HG03025 (cell line): ENCODE measurements at regions not wholly inside any gene's neighbourhood (a gene's known extent, or its start where the extent isn't known, plus 50 kb on each side); places are given as distances from the start of the nearest gene placed in this dataset.
A peak's percentile ranks its signal among the peaks of the same experiment; 100 is the strongest.
"Not testable (repeated sequence)": the region's sequence is repeated elsewhere in the genome, so short reads cannot be mapped to it uniquely, and the experiment has no call there.

Source experiments
- ATAC-seq: cut with Tn5 transposase; IDR thresholded peaks from one replicate; pipeline ENCODE4 v1.9.1; 2021; ENCODE audit warnings: mild to moderate bottlenecking, moderate library complexity; ENCODE audit not compliant: unreplicated experiment, low FRiP score

DNA sequence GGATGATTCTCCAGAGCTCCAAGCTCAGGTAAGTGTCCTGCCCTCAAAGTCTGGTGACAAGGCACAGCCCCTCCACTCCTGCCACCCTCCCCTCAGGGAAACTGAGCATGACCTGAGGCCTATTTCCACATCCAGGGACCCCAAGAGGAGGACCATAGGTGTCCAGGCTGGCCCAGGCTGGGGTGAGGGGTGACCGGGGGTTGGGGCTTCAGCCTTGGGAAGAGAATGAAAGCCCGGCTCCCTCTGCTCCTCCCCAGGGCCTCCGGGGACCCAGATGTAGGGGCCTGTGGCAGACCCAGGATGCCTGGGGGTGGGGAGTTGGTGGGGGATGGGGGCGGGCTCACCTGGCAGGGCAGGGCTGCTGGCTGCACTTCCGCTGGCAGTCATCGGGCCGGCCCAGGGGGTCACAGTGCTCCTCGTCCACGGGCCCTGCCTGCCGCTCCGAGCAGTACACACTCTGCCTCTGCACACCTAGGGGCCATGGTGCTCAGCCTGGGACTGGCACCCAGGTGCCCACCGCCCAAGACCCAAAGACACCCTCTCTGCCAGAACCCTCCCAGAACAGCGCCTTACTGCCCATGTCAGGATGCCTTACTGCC is 116.5 kb upstream of the AKAP13 start:
- not testable (repeated sequence) for ATAC-seq

DNA sequence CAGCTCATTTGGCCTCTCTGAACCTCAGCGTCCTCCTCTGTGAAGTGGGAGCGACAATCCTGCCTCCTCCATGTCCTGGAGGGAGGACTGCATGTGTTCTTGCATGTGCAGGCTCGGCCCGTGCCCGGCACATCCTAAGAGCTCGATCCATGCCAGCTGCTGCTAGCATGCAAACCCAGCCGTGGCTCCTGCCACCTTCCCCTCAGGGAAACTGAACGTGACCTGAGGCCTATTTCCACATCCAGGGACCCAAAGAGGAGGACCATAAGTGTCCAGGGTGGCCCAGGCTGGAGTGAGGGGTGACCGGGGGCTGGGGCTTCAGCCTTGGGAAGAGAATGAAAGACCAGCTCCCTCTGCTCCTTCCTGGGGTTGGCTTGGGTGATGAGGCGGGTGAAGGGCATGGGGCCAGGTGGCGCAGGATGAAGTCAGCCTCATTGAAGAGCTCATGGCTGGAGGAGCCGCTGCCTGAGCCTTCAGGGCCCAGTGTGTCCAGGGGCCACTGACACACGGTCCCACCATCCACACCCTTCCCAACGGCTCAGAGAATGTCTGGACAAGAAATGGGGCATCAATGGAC is 115.7 kb upstream of the AKAP13 start:
- not testable (repeated sequence) for ATAC-seq

DNA sequence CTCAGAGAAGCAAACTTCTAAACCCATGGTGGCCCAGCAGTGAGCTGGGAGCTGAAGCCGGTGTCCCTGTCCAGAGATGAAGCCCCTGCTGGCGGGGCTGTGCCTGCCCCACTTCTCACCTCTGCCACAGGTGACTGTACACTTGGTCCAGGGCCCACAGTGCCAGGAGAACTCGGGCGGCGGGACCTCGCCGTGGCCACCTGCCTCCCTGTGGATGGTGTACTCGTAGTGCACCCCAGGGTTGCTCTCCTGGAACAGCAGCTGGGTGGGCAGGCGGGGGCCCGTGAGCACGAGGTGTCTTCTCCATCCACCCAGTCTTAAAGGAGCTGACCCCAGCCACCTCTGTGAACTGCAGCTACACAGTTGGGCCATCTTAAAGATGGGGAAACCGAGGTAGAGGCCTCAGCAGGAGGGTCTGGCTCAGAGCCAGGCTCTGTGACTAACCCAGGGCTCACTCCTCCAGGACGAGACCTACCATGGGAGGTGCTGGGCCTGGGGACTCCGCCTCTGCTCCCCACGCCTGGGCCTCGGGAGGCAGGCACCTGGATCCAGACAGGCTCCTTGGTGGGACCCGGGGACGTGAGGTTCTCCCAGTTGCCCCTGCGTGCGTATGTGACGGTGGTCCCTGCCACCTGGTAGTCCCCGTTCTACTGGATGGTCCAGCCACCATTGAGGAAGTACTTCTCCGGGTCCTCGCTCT is 113.1 kb upstream of the AKAP13 start:
- not testable (repeated sequence) for ATAC-seq

DNA sequence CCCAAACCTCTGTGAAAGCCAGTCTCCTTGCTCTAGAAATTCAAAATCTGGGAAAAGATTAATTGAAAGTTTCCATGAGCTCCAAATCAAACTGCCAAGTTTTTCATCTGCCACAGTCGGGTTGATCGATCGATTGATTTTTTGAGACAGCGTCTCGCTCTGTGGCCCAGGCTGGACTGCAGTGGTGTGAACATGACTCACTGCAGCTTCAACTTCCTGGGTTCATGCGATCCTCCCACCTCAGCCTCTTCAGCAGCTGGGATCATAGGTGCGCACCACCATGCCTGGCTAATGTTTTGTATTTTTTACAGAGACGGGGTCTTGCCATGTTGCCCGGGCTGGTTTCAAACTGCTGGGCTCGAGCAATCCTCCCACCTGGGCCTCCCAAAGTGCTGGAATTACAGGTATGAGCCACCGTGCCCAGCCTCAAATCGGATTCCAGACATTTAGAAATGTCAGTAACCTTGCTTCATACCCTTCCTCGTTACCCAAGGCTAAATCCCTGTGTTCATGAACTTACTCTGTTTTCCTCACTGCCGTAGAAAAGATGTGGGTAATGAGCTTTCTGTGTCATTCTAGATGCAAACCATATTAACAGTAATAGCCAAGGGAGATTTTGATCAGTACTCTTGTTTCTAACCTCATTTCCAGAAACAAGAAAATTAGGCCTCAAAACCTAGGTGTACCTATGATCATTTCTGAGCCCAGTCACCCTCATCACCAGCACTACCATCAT is 105.9 kb upstream of the AKAP13 start:
- ATAC-seq: no peak

DNA sequence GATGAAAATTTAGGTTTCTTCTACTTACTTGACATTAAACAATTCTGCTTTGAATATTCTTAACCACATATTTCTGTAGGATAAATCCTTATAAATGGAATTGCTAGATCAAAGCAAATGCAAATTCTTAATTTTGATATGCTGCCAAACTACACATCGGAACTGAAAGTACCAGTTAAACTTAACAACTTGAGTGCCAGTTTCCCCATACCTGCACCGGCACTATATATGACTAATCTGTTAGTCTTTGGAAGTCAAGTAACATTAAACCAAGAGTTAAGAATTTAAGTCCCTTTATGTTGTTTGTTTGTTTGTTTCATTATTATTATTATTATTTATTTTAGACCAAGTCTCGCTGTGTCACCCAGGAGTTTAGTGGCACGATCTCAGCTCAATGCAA is 103.9 kb upstream of the AKAP13 start:
- ATAC-seq: no peak

DNA sequence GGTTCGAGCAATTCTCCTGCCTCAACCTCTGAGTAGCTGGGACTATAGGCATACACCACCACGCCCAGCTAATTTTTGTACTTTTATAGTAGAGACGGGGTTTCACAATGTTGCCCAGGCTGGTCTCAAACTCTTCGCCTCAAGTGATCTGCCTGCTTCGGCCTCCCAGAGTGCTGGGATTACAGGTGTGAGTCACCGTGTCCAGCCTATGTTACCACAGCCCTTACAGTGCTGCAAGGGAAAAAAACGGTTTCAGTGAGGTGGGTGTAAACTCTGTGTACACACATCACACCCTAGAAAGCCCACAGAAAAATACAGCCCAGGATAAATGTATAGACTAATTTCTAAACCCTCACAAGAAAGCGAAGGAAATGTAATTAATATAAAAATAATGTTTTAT is 103.5 kb upstream of the AKAP13 start:
- no peak for ATAC-seq

DNA sequence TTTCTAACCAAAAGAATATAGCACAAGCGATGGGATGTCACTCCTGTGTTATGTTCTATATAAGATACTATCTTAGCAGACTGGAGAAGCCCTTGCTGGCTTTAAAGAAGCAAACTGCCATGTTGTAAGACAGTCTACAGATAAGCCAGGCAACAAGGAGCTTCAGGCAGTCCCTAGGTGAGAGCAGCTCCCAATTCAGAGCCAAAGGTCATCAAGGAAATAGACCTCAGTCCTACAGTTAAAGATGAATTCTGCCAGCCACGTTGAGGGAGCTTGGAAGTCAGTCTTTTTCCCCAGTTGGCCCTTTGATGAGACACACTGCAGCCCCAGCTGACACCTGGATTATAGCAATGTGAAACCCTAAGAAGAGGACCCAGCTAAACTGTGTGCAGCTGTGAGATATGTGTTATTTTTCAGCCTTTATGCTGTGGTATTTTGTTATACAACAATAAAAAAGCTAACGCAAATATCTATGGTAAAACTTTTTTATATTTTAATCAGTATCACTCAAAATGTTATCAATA is 102.5 kb upstream of the AKAP13 start:
- ATAC-seq: no peak

DNA sequence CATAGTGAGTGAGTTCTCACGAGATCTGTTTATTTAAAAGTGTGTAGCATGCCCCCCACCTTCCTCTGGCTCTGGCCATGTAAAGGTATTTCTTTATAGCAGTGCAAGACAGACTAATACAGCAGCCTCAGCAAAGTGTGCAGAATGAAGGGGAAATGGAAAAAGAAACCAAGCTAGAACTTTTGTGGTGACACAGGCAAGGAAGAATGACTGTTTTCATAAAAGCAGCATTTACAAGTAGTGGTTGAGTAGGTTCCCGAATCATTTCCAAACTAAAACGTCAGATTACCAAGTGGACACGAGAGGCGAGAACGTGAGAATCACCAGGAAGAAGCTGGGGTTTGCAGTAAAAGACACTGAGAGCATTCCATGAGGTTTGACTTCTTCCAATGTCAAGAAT is 100.2 kb upstream of the AKAP13 start:
- no peak for ATAC-seq

DNA sequence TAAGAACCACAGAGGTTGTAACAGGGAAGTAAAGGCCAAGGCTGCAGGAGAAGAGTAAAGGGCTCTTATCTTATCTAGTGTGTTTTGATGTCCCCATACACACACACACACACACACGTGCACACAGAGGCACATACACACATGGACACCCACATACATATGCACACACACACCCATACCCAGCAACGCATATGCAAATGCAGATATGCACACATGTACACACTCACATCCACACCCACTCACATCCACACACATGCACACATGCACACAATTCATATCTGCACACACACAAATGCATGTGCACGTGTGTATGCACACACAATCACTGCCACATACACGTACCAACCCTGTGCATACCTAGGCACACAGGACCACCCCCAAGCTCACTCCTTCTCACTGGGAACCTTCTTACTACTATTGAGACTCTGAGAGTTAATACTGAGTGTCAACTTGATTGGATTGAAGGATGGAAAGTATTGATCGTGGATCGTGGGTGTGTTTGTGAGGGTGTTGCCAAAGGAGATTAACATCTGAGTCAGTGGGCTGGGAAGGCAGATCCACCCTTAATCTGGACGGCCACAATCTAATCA is 99.0 kb upstream of the AKAP13 start:
- ATAC-seq: no peak

DNA sequence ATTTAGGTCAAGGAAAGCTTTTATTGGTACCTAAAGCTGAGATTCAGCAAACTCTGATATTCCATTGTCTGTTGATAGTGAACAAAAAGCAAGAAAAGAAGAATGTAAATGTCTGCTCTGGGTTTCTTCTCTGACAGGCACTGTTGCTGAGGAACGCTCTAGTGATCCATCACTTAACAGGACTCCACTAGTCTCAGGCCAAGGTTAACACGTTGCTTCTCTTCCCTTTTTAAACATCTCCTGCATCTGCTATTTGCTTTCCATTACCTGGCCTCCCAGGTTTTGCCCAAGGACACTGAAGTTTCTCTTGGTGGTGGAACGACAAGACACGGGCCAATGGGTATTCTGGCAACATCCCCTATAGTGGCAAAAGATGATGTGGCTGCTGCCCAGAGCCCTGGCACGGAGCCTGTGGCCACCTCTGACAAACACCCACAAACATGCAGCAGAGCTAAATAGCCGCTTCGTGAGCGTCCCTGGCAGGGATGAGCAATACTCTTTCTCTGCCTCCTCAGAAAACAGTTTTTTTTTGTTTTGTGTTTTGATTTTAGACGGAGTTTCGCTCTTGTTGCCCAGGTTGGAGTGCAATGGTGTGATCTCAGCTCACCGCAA is 97.8 kb upstream of the AKAP13 start:
- no peak for ATAC-seq

DNA sequence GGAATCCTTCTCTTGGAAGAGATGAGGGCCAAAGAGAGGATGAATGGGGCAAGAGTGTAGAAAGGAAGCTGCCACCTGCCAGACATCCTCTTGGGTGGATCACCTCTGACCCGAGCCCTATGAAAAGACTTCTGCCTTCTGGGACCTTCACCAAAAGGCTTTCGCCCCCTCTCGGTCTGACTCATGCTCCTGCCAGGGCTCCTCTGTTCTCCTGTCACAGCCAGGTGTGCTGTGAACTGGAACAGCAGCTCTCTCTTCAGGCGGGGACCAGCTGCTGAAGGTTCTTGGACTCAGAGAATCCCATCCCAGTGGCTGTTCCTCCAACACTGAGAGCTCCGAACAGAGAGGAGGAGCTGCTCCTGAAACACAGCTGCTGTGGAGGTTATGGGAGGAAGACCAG is 96.6 kb upstream of the AKAP13 start:
- ATAC-seq: peak; percentile 51

DNA sequence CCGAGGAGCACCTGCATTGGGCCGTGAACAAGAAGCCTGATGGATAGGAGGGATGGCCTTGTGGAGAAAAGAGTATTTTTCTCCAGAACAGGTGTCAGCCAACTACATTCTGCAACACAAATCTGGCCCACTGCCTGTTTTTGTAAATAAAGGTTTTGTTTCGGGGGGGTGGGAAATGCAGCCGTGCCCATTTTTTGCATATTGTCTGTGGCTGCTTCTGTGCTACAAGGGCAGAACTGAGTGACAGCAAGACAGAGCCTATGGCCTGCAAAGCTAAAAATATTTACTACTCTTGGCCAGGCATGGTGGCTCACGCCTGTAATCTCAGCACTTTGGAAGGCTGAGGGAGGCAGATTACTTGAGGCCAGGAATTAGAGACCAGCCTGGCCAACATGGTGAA is 95.9 kb upstream of the AKAP13 start:
- ATAC-seq: peak; percentile 60

DNA sequence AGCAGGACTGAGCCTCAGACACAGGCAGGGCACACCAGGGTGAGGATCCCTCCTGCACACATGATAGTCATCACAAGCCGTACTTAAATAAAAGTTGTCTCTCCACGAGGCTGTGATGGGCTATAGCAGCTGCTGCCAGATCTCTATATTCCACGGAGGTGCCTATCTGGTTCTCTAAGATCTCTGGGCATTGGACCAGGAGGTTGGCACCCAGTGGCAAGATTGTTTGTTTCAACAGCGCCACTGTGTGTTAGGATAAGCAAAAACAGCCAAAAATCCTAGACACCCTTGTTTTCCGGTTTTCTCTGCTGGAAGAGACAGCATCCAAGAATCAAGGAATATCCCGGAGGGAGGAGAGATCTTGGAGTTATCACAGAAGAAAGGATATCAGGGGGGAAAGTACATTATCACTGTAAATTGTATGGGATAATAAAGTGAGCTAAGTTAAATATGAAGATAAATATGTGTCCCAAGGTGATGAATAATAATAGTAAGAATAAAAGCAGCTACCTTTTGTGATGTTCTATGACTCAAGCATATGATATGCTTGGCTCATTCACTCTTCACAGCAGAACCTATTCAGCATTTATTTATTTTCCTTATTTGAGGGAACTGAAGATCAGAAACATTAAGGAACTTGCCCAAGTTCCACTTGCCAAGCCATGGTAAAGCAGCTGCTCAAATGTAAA is 90.6 kb upstream of the AKAP13 start:
- no peak for ATAC-seq

DNA sequence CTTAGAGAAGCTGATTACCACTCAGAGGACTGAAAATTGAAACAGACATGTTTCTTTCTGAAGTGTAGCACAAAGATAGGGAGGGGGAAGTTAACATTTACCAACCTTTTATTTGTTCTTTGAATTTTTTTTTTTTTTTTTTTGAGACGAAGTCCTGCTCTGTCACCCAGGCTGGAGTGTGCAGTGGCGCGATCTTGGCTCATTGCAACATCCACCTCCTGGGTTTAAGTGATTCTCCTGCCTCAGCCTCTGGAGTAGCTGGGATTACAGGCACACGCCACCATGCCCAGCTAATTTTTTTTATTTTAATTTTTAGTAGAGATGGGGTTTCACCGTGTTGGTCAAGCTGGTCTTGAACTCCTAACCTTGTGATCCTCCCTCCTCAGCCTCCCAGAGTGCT is 87.8 kb upstream of the AKAP13 start:
- ATAC-seq: not testable (repeated sequence)

DNA sequence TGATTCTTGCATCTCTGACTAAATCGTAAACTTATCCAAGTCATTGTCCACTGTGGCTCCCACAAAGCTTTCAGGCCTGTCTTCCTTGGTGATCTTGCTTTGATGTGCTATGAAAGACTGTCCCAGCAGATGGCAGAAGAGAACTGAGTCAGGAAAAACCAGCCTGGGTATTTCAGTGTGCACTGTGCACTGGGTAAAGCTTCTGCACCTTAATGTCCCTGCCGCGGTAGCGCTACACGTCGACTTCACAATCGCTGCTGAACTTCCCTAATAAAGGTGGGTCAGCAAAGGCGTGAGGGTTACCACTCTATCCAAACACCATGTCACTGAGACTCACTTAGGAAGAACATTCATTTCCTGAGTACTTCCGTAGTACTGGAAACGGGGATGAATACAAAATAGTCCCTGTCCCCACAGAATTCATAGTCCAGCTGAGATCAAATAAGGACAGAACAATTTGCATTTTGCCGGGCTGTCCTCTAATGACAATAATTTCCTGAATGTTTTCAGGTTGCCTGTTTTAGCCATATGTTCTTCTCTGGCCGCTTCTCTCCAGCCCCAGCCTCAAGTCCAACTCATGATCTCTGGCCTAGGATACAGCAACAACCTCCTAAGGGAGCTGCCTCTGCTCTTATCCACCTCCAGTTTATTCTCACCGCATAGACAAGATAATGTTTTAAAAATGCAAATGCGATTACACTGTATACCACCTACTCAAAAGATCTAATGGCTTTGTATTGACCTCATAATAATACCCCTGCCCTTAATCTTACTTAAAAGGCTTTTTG is 83.6 kb upstream of the AKAP13 start:
- ATAC-seq: peak; percentile 53

DNA sequence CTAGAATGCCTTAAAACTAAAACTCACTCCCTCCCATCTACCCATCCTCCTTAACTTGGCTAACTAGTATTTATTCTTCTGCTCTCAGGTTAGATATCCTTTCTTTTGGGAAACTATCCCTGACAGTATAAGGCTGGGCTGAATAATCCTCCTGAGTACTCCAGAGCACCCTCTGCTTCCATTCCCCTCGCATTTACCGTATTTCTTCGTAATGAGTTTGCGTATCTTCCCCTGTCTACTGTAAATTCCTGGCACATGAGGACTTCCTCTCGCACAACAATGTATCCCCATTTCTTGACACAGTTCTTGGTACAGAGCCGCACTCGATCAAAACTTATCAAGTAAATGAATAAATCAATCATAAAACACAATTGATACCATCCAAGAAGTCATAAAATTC is 82.9 kb upstream of the AKAP13 start:
- ATAC-seq: no peak

DNA sequence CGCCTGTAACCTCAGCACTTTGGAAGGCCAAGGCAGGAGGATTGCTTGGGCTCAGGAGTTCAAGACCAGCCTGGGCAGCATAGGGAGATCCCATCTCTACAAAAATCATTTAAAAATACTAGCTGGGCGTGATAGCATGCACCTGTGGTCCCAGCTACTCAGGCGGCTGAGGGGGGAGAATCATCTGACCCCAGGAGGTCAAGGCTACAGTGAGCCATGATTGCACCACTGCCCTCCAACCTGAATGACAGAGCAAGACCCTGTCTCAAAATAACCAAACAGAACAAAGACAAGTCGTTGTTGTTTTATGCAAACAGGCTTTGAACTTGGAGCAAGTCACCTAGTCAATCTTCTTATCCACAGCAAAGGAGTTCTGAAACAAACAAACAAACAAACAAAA is 82.0 kb upstream of the AKAP13 start:
- no peak for ATAC-seq

DNA sequence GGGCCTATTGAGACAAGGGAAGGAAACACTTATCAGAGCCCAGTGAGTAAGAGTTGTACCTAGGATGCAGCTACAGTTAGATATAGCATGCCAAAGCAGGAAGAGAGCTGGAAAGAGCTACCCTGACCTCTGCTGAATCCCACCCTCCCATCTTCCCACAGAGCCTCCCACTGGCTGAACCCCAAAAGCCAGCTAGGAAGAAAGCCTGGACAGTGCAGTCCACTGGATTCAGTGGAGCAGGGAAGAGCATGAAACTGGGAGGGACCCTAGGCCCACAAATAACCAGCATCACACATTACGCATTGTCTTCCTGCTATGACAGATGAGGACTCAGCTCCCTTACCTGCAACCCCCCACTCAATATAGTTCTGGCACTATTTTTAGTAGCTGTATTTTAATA is 81.5 kb upstream of the AKAP13 start:
- no peak for ATAC-seq

DNA sequence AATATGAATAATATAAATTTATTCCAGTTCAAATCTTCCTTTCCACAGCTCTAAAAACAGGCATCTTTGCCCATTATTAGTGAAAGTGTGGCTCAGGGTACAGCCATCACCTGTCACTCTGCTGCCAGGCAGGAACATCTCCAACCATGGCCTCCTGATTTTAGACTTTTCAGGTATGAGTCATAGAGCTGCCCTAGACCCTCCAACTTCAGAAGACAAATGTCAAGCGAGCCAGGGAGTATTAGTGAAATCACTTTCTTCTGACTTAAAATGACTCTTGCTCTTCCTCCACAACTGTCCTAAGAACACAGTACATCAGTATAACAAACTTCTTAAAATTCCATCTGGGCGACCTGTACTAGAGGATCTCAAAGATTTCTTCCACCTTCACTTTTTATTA is 78.1 kb upstream of the AKAP13 start:
- ATAC-seq: no peak
